GM19025 (cell line): ENCODE measurements at regions not wholly inside any gene's neighbourhood (a gene's known extent, or its start where the extent isn't known, plus 50 kb on each side); places are given as distances from the start of the nearest gene placed in this dataset.
"Not testable (repeated sequence)": the region's sequence is repeated elsewhere in the genome, so short reads cannot be mapped to it uniquely, and the experiment has no call there.

Experiments used
- ATAC-seq: cut with Tn5 transposase; IDR thresholded peaks from one replicate; pipeline ENCODE4 v1.9.1; 2021; ENCODE audit warnings: mild to moderate bottlenecking, low read depth, moderate library complexity; ENCODE audit not compliant: unreplicated experiment

DNA sequence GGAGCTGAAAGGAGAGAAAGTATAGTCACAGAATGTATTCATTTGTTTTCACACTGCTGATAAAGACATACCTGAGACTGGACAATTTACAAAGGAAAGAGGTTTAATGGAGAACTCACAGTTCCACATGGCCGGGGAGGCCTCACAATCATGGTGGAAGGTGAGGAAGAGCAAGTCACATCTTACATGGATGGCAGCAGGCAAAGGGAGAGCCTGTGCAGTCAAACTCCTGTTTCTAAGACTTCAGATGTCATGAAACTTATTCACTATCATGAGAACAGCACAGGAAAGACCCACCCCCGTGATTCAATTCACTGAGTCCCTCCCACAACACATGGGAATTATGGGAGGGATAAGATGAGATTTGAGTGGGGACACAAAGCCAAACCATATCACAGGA lies 224.7 kb downstream of the LNPK start:
- ATAC-seq, result not testable (repeated sequence)

- no peak for ATAC-seq
These were observed 232.9 kb downstream of the LNPK start for GRCh38 chr2:175769200-175769599.

DNA sequence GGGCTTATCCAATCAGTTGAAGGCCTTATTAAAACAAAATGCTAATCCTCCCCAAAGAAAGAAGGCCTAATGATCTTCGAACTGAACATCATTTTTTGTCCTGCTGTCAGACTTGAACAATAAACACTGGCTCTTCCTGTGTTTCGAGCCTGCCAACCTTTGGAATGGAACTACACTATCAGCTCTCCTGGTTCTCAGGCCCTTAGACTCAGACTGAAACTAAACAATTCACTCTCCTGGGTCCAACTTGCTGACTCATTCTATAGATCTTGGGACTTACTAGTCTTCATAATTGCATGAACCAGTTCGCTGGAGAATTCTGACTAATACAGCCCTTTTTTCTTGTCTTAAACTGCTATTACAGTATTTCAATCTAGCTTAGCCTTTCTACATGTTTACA lies 235.2 kb downstream of the LNPK start:
- ATAC-seq, result no peak

DNA sequence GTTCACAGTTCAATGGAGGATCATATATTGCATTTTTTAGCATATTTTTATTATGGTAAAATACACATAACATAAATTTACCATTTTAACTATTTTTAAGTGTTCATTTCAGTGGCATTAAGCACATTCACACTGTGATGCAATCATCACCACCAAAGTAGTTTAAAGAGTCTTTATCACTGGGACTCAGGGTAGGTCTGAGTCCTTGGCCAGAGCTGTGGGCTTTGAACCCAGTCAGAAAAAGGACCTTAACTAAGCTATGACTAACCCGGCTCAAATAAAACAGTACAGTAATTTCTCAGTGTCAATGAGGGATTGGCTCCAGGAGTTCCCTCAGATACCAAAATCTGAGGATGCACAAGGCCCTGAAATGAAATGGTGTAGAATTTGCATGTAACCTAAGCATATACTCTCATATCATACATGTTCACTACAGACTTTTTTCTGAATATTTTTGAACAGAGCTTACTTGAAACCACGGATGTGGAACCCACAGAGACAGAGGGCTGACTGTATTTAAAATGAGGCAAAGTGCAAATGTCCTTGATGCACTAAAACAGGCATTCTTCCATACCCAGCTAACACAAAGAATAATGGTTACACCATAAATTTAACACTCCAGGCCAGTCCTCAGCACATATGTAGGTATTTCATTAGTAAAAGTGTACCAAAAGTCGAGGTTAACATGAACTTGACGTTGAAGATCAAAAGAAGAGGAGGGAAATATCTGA lies 246.2 kb downstream of the LNPK start:
- ATAC-seq, result no peak

GRCh38 chr2:175755169-175755568 lies 246.9 kb downstream of the LNPK start:
- no peak for ATAC-seq

- ATAC-seq, result no peak
These were observed 251.9 kb downstream of the LNPK start for GRCh38 chr2:175750195-175750594.

- ATAC-seq, result no peak
These were observed 256.2 kb downstream of the LNPK start for GRCh38 chr2:175745911-175746310.

DNA sequence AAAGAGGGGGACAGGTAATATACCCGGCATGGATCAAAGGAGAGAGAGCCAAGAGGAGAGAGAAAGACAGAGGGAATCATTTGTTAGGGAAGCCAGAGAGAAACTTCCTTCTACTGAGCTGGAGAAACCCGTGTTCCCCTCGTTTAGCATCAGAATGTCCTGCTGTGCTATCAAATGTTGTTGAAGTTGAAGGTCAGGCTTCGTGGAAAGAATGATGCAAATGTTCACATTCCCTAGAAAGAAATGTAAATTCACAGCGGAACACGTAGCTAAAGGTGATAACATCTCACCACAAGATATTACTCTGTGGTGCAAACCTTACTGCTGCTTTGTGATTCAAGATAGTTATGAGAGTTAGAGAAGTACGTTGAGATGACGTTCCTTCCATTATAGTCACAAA lies 258.1 kb downstream of the LNPK start:
- ATAC-seq, result no peak

DNA sequence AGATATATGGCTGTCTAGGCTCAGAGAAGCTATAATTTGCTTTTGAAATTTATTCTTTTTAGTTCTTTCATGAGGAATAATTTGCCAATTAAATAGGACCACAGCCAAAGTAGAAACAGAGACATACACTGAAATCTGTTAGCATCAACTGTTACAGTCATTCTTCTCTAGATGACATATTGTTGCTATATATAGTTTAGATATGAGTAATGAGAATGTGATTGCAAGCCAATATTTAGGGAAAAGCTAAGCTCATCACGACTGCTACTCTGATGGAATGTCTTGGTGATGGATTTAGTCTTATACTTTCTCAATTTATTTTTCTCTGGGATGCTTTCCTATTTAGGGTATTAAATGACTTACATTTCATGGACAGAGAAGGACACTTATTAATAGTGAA lies 259.1 kb downstream of the LNPK start:
- ATAC-seq, result no peak

DNA sequence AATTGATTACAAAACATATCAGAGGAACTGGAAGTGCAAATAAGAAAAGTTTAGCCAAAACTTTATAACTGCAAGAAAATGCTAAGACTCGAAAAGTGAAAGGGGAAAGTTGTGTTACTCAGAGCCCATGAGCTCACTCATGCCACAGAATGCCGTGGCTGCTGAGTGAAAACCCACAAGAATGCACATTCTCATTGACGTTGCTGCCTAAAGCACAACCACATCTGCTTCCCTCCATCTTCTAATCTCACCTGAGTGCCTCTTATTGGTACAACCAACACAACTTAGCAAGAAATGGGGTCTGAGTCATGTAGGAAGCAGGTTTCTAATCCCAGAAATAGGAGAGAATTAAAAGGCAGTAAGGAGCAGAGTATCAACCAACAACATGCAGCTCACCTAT lies 259.7 kb downstream of the LNPK start:
- no peak for ATAC-seq

DNA sequence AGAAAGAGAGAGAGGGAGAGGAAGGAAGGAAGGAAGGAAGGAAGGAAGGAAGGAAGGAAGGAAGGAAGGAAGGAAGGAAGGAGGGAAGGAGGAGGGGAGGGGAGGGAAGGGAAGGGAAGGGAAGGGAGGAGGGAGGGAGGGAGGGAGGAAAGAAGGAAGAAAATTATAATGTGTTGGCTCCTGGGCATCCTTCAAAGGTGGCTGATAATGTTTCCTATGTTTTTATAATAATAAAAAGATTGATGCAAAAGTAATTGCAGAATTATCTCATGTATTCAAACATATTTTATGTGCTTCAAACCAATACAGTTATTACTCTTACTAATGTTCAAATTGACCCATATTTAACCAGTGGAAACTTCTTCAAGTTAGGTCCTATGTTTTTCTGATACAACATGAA lies 260.9 kb downstream of the LNPK start:
- no peak for ATAC-seq

DNA sequence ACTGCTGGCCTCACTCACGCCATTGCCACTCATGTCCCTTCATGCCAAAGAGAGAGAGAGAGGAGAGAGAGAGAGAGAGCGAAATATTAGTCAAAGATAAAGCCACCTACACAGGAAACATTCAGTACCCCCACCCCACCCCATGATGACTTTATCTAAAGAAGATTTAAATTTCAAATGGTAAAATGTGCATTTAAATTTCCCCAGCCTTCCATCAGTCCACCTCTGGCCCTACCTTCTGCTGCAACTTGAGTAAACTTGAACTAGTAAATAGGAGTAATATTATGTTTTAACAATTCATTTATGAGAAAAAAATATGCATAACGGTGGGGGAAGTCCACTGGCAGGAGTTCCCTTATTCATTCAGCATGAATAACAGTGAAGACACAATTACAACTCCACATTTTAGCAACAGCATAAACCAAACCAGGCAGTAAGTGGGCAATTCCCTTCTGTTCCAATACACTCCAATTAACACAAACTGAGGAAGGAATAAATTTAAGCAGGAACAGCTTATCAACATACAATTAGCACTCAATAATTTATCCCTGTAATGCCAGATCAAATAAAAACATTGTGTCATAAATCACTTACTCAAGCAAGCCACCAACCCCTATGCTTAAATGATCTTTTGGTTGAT lies 264.2 kb downstream of the LNPK start:
- ATAC-seq, result no peak

DNA sequence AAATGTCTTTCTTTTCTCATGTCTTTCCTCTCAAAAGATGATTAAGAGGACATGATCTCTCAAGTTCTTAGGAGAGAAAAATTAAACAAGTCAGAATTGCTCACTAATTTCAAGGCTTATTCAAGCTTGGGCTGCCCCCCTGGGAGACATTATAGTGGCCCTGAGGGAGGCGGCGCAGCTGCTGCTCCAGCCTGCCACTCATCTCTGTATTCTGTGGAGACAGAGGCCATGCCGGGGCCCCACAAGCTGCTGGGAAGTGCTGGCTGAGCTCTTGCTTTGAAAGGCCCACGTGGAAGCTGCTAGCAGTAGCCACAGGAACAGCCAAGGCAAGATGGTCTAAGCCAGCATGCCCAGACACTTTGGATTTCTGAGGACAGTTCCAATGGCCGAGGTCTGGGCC lies 267.4 kb downstream of the LNPK start:
- no peak for ATAC-seq

GRCh38 chr2:175732531-175732930 lies 269.5 kb downstream of the LNPK start:
- ATAC-seq, result no peak

DNA sequence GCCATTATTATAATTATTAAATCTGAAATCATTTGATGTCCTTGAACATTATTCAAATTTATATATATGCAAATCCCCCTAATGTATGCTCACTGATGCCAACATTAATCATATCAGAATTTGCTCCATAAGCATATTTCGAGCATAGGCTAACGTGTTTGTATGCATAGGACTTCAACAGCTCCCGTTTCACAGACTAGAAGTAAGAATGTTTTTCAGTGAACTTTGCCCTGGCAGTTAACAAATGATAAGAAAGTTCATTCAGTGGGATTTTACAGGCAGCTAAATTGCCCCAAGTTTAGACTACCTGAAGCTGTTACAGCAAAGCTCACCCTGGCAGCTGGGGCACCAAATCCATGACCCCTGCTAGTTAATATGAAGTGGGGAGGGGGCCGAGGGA lies 272.0 kb downstream of the LNPK start:
- ATAC-seq, result no peak

DNA sequence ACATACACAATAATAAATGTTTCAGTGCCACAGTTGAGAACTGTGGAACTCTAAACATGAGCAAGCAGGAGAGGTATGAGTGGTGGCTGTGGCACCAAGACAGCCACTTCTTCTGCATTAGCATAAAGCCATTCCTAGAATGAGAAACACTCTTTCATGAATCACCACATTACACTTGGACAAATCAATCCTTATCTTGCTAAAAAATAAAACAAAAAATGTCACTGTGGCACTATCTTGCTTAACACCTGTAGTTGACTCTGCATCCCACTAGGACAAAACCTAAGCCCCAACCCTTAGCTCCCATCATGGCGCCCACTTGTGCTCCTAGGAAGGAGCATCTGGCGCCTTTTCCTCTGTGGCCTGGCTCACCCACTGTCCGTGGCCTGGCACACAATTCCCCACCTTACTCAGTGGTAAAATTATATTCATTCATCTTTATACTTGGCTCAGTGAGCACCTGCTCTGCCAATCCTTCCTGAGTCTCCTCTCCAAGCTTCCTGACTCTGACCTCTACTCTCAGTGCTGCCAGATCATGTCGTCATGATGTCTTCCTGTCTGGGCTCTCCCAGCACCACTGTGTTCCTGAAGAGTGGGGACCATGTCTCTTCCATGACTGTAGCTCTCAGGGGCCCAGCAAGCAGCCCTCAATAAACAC lies 272.9 kb downstream of the LNPK start:
- no peak for ATAC-seq

- no peak for ATAC-seq
These were observed 274.0 kb downstream of the LNPK start for GRCh38 chr2:175728032-175728431.

DNA sequence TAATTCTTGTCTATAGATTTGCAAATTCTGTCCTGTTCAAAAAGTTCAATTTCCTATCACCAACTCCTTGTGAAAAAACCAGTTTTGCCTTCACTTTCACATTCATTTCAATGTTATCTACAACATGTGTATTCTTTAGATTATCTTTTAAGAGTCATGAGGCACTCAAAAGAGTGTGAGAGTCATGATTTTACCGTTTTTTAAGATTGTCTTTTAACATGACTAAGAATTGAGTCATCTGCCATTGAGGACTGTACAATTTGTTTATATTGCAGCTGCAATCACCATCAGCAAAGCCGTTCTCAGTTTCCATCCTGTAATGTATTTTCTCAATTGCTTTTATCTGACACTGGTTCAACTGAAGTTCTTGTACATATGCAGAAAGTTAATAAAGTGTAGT lies 275.8 kb downstream of the LNPK start:
- no peak for ATAC-seq

DNA sequence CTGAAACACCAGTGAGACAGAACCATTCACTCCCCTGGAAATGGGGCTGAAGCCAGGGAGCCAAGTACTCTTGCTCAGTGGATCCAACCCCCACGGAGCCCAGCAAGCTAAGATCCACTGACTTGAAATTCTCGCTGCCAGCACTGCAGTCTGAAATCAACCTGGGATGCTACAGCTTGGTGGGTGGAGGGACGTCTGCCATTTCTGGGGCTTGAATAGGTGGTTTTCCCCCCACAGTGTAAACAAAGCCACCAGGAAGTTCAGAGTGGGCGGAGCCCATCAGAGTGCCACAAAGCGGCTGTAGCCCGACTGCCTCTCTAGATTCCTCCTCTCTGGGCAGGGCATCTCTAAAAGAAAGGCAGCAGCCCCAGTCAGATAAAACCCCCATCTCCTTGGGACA lies 292.8 kb downstream of the LNPK start:
- no peak for ATAC-seq

GRCh38 chr2:175707322-175707721 lies 294.7 kb downstream of the LNPK start:
- ATAC-seq, result no peak

GRCh38 chr2:175704568-175704967 lies 297.5 kb downstream of the LNPK start:
- ATAC-seq, result not testable (repeated sequence)

GRCh38 chr2:175698061-175698460 lies 304.0 kb downstream of the LNPK start:
- ATAC-seq, result no peak
